Stimulated activated CD8-positive, alpha-beta memory T cell treated with anti-CD3 and anti-CD28 coated beads, Interleukin-12 subunit alpha, Interleukin-12 subunit beta, amount 100 ng/mL, for 1 hour (primary cell): ENCODE measurements at regions not wholly inside any gene's neighbourhood (a gene's known extent, or its start where the extent isn't known, plus 50 kb on each side); places are given as distances from the start of the nearest gene placed in this dataset.

ENCODE experiments used
- DNase-seq: peaks from one replicate; pipeline ENCODE4 v3.0.0-alpha.2; 2020; ENCODE audit warnings: low read depth

DNA sequence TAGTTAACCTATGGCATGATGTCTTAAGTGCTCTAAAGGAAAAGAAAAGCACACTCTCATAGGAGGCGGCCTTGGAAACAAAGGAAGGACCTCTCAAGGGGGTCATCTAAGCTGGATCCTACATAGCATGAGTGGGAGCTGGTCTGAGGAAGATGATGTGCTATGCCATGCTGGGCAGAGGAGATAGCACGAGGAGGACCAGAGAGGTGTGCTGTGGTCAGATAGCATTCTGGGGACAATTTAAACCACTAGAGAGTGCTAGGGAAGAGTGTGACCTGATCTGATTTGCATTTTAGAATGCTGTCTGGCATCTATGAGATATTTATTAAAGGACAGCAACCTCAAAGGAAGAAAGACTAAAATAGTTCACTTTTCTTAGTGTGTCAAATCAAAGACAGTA, 910.1 kb upstream of the CELF4 start:
- no peak for DNase-seq

DNA sequence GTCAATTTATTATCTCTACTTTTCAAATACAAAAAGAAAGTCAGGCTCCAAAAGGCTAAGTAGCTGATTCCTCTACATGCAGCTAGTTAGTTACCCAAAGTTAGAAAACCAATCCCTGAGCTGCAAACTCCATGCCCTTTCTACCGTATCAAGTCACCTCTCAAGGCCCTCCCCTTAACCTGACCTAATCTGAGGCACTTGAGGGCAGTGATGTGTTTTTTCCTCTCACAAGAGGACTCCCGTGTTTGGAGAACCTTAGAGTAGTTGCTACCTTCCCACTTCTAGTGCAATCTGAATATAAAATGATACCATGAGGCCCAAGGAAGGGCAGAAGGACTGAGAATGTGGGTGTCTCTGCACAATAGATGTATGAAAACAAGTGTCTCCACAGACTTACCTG, 907.9 kb upstream of the CELF4 start:
- no peak for DNase-seq

DNA sequence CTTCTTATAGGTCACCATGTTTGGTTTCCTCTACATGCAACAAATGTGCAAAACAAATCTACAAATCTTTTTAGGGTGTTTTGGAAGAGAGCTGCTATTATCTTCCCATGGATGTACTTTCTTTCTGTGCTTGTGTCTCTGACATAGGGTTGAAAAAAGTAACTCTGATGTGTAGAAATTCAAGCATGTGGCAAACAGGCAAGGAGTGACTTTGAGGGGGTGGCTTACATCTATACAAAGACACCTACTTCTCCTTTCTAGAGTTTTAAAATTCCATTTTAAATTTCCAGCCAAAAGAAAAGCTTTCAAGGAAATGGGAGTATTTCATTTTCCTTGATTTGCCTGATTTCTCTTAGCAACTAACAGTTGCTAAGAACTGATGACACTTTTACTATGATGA, 904.8 kb upstream of the CELF4 start:
- no peak for DNase-seq

DNA sequence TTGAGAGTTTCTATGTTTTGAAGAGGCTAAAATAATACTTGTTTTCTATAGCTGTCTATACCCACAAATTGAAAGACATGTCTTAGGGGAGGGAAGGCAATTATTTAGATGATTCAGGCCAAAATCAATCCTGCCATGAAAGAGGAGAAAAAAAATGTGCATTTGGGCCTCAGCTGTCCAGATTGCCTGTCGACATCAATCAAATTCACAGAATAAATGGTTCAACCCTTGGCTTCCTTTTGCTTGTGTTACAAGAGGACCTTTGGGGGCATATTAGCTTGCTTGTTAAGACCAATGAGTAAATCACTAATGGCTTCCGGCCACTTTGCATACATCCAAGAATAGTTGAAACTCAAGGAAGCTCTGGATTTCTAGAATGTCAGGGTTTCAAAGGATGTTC, 900.8 kb upstream of the CELF4 start:
- DNase-seq = no peak

DNA sequence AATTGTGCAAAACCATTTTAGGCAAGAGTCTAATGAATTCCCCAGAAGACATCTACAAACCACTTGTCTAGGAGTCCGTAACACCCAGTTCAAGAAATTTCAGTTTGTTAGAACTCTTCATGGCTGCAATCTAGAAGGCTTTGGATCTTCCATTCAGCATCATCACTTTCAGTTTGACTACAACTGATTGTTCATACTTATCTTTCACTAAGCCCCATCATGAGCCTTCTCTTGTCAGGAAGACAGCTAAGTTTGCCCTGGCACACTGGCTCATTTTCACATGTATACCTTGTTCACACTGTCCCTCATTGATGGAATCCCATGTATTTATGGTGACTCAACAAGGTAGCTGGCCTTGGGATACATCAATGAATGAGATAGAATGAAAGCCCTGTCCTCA, 898.4 kb upstream of the CELF4 start:
- DNase-seq = no peak

DNA sequence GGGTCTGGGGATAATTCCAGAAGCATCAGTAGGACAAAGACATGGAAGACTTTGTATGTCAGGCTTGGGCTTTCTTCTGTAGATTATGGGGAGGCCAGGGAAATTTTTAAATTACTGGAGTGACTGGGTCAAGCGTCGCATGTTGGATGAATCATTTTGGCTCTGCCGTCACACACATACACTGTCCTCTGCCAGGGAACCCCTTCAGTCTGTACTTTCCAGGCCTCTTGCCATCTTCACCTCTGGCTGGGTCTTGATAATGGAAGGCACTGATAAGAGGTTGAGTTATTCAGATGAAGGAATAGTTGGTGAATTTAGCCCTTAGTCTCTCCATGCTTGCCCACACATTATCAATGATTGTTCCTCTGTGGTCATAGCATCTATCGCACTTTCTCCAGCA, 895.1 kb upstream of the CELF4 start:
- no peak for DNase-seq

DNA sequence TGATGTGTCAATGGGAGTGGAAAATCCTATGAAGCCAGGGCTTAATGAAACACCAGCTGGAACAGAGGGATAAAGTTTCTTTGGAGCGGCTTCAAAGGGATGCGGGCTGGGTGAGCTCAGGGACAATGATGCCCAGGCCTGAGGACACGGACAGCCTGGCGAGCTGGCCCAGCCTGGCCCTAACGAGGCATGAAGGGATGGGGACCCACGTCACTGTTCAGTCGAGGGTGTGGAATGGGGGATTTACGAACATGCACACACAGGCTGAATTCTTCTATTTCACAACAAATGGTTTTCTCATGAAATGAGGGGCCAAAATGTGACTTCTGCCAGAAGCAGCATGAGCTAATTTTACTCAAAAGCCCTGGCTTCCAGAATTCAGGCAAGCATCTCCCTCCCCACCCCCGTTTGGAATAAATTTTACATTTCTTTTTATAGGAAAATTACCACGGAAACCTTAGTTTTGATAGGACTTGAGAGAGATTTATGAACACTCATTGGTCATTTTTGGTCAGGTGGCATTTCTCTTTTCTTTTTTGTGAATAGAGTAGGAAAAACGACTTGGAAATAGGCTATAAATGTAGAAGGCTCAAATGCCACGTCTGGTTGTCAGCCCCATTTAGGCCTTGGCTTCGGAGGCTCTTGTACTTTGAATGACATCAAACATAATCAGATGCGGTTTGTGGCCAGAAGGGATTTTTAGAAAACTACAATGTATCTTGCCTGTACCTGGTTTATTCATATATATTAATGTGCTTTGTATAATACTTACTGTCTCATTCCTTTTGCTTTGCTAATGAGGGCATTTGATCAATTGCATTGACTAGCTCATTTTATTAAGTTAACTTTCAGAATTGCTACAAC, 893.8 kb upstream of the CELF4 start:
- no peak for DNase-seq

DNA sequence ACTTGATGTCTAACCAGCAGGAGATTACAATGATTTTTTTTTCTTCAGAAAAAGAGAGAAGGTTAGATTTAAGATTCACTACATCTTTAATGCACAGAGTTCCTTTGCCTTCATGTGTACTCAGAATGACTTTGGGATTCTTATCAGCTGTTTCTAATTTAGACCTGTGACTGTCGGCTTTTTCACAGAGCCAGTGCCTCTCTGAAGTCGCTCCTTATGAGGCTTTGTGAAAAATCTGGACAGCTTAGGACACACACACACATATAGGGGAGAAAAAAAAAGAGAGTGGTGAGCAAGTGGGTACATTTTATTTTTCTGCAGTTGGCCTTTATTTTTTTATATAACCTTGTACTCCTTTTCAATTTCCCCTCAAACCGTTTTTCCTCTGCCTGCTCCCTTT, 893.1 kb upstream of the CELF4 start:
- DNase-seq = no peak

DNA sequence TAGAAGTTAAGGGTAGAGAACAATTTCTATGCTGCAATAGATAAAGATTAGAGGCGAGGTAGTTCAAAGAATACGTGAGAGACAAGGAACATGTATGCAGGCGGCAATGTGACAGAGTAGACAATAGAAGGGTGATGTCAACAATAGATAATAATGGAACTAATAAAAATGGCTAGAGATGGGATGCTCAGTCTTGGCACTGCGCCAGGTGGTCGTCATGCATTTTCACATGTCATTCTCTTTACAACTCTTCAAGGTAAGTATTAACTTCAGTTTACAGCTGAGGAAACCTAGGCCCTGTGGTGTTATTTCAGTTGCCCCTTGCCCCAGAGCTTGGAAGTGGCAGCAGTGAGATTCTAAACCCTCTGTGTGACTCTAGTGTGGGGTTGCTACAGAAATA, 890.7 kb upstream of the CELF4 start:
- no peak for DNase-seq

DNA sequence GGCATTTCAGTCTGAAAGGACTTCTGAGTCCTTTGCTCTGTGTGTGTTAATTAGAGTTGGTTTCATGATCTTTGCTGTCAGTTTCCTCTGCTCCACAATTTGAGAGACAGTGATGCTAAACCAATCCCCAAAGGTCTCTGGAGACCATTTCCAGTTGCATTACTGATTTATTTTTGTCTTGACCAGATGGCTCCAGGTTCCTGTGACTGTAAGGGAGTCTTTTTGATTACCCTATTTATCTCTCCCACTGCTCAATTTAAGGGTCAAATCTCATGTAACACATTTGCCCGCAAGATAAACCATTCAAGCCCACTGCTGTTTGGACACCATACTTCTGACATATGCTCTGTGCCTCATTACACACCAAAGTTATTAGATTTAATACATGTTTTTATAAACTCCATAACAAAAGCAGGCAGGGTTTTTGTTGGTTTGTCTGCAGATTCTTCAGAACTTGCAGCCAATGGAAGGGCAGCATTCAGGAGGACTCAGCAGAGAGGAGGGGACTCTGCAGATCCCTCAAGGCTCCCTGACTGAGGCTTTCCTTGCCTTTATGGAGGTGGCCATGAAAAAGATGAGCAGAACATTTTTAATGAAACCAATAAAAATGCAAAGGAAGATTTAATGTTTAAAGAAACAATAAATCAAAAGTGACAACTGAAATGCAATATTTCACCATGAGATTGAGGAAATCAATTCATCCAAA, 889.3 kb upstream of the CELF4 start:
- DNase-seq = no peak

DNA sequence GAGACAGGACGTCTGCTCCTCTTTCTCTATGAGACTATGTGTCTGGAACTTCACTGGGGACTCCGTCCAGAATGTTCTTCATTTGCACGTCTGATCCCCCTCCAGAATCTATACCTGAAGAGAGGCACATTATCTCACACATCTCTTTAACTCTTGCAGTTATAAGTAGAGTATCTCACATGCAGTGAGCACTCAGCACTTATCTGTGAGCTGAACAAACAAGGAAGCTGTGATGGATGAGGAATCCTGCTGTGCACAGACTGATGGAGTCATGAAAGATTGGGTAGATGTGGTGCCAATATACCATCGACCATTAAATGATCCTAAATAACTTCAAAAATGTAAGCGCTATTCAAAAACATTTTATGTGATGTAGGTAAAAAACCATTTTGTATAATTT, 888.3 kb upstream of the CELF4 start:
- DNase-seq = no peak

DNA sequence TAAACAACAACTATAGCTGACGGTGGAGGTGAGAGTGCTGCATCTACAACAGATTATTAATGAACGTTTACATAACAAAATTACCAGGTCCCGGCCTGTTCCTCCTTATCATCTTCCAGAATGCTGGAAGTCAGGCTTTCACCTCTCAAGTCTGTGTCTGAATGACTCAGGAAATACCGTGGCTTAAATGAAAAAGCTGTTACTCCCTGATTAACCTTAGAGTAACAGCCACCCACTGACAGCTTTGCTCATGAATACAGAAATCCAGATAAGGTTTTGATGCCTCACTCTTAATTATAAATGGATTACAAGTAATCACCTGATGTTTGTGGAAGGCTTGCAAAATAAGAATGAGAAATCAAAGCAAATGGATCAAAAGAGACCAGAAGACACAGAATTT, 885.3 kb upstream of the CELF4 start:
- DNase-seq = no peak

DNA sequence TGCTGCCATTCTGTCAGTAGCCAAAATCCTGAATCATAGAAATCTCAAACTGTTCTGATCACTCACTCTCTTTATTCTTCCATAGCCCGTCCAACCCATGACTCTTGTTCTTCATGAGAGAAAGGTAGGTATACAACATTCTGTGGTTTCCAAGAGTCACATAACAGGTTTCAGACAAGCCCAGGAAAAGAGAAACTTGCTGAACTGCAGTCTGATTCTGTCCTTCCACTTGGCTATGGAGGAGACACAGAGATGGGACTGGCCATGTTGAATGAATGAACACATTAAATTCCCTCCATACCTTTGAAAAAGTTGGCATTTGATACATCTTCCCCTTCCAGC, 880.2 kb upstream of the CELF4 start:
- DNase-seq = no peak

DNA sequence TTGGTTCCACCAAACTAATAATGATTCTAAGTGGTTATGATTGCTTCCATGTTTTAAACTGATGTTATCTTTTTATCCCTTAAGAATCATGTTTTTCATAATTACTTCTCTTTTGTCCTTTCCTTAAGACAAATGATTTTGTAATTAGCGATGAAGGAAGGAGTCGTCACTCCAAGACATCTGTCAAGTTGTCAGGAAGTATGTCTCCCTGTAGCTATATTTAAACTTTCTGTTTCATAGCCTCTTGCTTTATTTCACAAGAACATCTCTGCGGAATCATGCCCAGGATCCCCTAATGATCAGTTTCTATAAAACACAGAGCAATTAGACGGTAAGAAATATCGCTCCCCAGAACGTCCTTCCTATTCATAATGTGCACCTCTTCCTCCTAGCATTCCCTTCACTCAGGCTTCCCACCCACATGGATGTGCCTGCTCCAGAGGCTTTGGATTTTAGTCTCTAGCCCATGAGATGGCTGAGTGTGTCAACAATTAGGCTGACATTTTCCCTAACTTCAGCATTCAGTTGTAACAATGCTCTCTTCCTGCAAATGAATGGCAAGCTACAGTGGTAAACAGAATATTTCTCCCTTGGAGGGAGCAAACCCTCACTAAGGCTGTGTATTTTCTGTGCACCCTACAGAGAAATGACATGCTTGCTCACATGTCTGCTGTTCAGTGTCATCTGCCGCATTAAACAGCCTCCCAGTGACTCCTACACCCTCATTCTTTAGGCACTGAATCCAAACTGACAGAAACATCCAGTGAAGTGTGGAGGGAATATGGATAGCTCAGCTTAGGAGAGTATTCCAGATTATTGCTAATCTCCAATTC, 879.6 kb upstream of the CELF4 start:
- DNase-seq = no peak

DNA sequence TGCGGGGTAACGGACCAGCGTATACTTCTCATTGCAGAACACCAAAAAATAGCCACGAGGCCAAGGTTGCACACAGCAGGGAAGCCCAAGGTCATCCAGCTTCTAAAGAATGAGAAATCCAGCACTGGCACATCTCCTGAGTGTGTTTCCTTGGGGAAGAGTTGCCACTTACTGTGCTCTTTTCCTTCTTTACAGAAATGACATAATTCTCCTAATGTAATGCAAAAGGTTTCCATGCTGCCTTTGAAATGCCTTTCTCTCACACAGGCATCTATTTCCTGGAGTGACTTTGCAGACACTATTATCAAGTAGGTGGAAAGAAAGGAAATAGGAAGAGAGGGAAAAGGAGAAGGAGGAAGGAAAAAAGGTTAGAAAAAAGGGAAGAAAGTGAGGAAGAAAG, 862.1 kb upstream of the CELF4 start:
- no peak for DNase-seq

DNA sequence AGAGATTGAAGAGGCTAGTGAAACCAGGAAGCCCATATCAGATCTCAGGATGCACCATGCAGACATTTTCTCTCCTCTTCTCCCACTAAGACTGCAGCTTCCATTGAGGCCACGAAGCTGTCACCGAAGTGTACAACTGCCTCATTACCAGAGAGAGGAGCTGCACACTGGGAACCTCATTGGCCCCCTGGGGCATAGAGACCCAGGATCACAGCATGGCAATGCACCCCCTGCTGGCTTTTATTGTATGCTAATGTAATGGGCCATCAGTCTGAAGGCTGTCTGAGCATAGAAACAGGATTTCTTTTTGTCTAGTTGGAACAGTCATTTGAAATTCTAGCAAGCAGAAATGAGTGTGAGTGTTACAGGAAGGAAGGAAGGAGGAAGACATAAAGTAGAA, 861.6 kb upstream of the CELF4 start:
- no peak for DNase-seq

DNA sequence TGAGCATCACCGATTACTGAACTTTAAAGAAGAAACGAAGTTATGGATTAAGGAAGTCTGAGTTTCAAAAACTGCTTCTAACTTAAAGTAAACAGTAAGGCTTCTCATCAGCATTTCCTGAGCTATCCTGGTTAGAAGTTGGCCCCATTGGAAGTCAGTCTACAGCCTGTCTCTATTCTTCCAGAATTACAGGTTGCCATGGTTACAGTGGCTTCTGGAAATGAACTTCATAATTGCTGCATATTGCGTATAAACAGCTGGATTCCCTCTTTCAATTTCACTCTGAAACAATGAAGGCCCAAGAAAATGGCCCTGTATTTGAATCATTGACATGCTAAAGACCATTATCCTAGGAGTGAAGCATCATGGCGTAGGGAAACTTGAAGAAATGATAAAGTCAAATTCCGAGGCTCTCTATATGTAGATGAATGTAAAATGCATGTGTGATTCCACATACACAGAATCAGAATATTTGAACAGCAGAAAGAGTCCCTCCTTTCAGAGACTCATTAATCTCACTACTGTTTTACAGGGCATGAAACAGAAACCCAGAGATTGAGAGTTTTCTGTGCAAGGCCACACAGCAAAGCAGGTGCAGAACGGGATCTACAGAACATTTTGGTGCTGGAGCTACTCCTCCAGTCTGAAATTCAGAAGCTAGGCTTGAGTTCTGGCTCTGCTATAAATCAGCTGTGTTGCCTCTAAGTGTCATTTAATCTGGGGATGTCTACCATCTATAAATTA, 856.4 kb upstream of the CELF4 start:
- DNase-seq = no peak

DNA sequence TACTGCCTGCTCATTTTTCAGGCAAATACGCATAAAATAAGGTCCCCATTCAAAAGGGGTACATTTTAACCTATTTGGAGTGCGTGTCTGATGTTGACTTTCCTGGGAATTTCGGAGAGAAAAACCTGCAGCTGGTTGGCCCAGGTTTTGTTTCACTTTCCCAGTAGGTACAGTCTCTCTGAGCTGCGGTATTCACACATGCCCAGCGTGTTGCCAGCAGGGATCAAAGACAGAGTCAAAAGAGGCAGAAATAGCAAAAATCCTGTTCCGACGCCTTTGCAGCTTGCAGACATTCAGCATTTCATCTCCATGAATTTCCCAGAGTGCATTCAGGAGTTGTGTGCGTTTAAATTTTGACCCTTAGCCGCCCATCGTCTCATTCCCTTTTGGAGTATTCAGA, 855.4 kb upstream of the CELF4 start:
- DNase-seq = no peak

DNA sequence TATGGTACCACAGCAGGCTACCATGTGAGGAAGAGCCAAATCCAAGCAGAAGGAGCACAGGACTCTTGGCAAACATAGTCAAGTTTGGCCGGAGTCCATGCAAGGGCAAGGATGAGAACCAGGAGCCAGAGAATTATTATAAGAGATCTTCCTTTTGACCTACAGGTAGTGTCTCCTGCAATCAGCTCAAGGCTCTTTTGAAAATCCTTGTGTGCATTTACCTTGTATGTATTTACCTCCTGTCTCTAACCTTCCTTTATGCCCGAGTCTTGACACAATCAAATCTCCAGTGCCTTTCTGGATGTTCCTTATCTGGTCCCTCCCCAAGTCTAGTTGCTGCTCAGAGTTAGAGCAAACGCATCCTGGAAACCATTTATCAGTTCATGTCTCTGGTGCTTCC, 855.0 kb upstream of the CELF4 start:
- no peak for DNase-seq

DNA sequence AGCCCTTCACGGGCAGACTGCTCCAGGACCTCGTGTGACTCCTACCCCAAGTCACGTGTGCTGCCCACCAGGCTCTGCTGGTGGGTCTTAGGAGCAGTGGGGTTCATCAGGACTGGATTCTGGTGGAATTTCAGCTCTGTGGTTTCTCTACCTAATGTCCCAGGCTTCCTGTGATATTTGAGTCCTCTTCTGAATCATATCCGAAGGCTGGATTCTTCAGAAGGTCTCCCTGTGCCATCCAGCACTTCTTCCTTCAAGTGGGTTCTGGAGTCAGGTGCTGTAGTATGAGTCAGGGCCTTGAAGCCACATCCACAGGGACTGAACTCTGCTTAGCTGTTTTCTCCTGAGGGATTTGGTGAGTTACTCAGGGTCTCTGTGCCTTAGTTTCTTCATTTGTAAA, 850.2 kb upstream of the CELF4 start:
- DNase-seq = no peak

DNA sequence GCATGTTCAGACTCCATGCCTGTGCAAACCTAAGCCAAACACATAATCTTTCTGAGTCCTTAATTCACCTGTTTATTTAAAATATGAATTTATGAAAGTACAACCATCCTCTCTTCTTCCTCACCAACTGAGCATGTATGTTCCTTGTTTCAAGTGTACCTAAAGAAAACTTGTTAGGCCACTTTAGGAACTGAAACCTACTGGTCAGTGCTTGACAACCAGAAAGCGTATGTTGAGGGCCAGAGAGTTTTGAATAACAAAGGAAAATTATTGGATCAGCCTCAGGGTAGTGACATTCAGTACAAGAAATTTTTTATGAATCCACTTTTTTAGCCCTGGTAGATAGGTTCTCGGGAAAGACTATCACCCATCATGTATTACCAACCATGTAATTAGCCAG, 847.6 kb upstream of the CELF4 start:
- DNase-seq = no peak

DNA sequence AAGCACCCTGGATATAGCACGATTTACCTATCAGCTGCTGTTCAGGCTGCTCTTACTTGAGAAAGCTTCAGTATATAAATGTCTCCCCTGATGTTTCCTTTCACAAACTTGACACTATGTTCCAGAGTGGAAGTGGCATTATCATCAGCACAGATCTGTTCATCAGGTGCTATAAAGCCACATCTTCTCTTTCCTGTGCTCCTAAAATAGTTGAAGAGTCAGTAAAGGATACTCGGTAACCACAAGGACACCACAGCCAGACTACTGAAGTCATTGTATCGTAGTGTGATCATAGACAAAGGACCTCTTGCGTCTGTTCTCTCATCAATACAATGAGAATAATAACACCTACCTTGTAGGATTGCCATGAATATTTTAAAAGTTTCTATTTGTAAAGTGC, 841.0 kb upstream of the CELF4 start:
- no peak for DNase-seq
